ENCODE measurements at regions not wholly inside any gene's neighbourhood (a gene's known extent, or its start where the extent isn't known, plus 50 kb on each side); places are given as distances from the start of the nearest gene placed in this dataset.
A peak's percentile ranks its signal among the peaks of the same experiment; 100 is the strongest.

GRCh38 chr9:129557192-129558036 lies 63.5 kb downstream of the C9orf50 start:
- in situ Hi-C loops (cut with MboI; ENCODE audit: low sequenced_read_pairs) (no loop called here), dilution Hi-C loops (cut with HindIII; ENCODE audit: low sequenced_read_pairs, unreplicated experiment) (no loop called here), intact Hi-C loops (cut with micrococcal nuclease) (no loop called here)
- Histone ChIP-seq H3K56ac (ENCODE audit: extremely low read depth, insufficient read depth, low read length) (peak overlapping the region; percentile 74), H3K4me1 (ENCODE audit: control insufficient read depth, insufficient read depth, low read length) (peaks cover 32% of the 10 kb centered on the region), H3K4me3 (ENCODE audit: insufficient read depth, low read depth, low read length) (no peak overlapping the region), H3K9me3 (ENCODE audit: control insufficient read depth, insufficient read depth, low read length) (no peaks in the 10 kb centered on the region), H4K91ac (ENCODE audit: insufficient read depth, low read depth, low read length) (peak overlapping the region; percentile 99), H3K18ac (ENCODE audit: low read depth, low read length) (peak overlapping the region; percentile 93), H4K5ac (ENCODE audit: low read depth, low read length) (peak overlapping the region; percentile 97), H3K4me2 (ENCODE audit: low read depth, low read length) (peak overlapping the region; percentile 49), H3K36me3 (ENCODE audit: control insufficient read depth, insufficient read depth, low read length) (no peaks in the 10 kb centered on the region), H3K79me1 (ENCODE audit: low read depth in 1 of 2, low read length in 2 of 2) (no peaks in the 10 kb centered on the region; a peak in 1 of 4 replicates), H3K27ac (ENCODE audit: insufficient read depth, low read length) (peak overlapping the region; percentile 91), H2BK15ac (ENCODE audit: low read depth, low read length) (peak overlapping the region; percentile 72), H4K20me1 (ENCODE audit: insufficient read depth, low read length) (no peaks in the 10 kb centered on the region), H2AFZ (replicated peaks; ENCODE audit: low read length, poor library complexity) (peak overlapping the region; percentile 93), H2BK120ac (ENCODE audit: low read depth, low read length) (peak overlapping the region; percentile 97), H3K23ac (ENCODE audit: low read depth, low read length) (peak overlapping the region; percentile 76), H3K4ac (ENCODE audit: low read depth, low read length) (peak overlapping the region; percentile 91), H2AK9ac (replicated peaks; ENCODE audit: low read depth, low read length, poor library complexity) (peak overlapping the region; percentile 94), H4K8ac (ENCODE audit: low read depth in 2 of 2, low read length in 2 of 2) (peak overlapping the region; percentile 98 to 99), H3K14ac (replicated peaks; ENCODE audit: low read depth, low read length) (peak overlapping the region; percentile 95), H3K27me3 (ENCODE audit: control insufficient read depth, insufficient read depth, low read length) (no peaks in the 10 kb centered on the region), H2BK20ac (ENCODE audit: low read depth, low read length) (peak overlapping the region; percentile 91), H2AK5ac (ENCODE audit: low read depth, low read length) (peak overlapping the region; percentile 85), H2BK5ac (ENCODE audit: low read depth, low read length, poor library complexity, severe bottlenecking) (peak overlapping the region; percentile 70), H3K9ac (ENCODE audit: low read depth, low read length) (peak overlapping the region; percentile 77), H3K9me1 (ENCODE audit: insufficient read depth, low read length) (peaks cover 19% of the 10 kb centered on the region)
- ATAC-seq (ENCODE audit: low read depth) (peak; percentile 82), DNase-seq (peak; percentile 74)
- CTCF ChIA-PET: no interaction called here
- BruUV-seq (replicated peaks): no TSS peak
- WGBS, 2 experiments (ENCODE audit: extremely low coverage in 2 of 2, insufficient read length in 1 of 2): 75% methylated on average over 6 of the region's 24 CpGs; no CpG with 5 or more reads in 1 of the 2 experiments
- POLR2A ChIA-PET (ENCODE audit: unreplicated experiment): no interaction called here
- TF ChIP-seq MAZ (IDR thresholded peaks at IDR 0.05; ENCODE audit: borderline replicate concordance, low read depth, low read length) (peak; percentile 43; the same call in 1 of the 2 replicates), RFX5 (IDR thresholded peaks at IDR 0.05; ENCODE audit: low read depth, low read length) (no peak), MXI1 (IDR thresholded peaks at IDR 0.05; ENCODE audit: borderline replicate concordance, low read depth, low read length) (no peak), USF2 (IDR thresholded peaks at IDR 0.05; ENCODE audit: low read depth, low read length) (no peak)
